DMS79 (cell line): ENCODE measurements at regions not wholly inside any gene's neighbourhood (a gene's known extent, or its start where the extent isn't known, plus 50 kb on each side); places are given as distances from the start of the nearest gene placed in this dataset.
"Not testable (repeated sequence)": the region's sequence is repeated elsewhere in the genome, so short reads cannot be mapped to it uniquely, and the experiment has no call there.

Experiments
- DNase-seq: peaks from one replicate; lab custom pipeline; 2025; lab: John Stamatoyannopoulos, UW

- no peak for DNase-seq
These were observed 186.6 kb upstream of the OTX2 start for GRCh38 chr14:56996721-56997399.

GRCh38 chr14:56995010-56995409 lies 184.7 kb upstream of the OTX2 start:
- no peak for DNase-seq

- no peak for DNase-seq
These were observed 182.1 kb upstream of the OTX2 start for GRCh38 chr14:56992332-56992820.

GRCh38 chr14:56990991-56991627 lies 180.8 kb upstream of the OTX2 start:
- DNase-seq, result not testable (repeated sequence)

- DNase-seq, result peak; percentile 91
These were observed 179.1 kb upstream of the OTX2 start for GRCh38 chr14:56989359-56989758.

GRCh38 chr14:56979936-56980335 lies 169.7 kb upstream of the OTX2 start:
- DNase-seq, result no peak

GRCh38 chr14:56976211-56976610 lies 165.9 kb upstream of the OTX2 start:
- DNase-seq, result no peak

GRCh38 chr14:56975521-56975920 lies 165.2 kb upstream of the OTX2 start:
- DNase-seq, result no peak

- no peak for DNase-seq
These were observed 162.7 kb upstream of the OTX2 start for GRCh38 chr14:56972948-56973347.

GRCh38 chr14:56964895-56965294 lies 154.6 kb upstream of the OTX2 start:
- no peak for DNase-seq

- DNase-seq, result no peak
These were observed 153.1 kb upstream of the OTX2 start for GRCh38 chr14:56963381-56963780.

- no peak for DNase-seq
These were observed 152.3 kb upstream of the OTX2 start for GRCh38 chr14:56962444-56963080.

- no peak for DNase-seq
These were observed 149.6 kb upstream of the OTX2 start for GRCh38 chr14:56959869-56960268.

GRCh38 chr14:56959121-56959520 lies 148.8 kb upstream of the OTX2 start:
- no peak for DNase-seq

- no peak for DNase-seq
These were observed 145.9 kb upstream of the OTX2 start for GRCh38 chr14:56956182-56956581.

GRCh38 chr14:56955745-56956144 lies 145.5 kb upstream of the OTX2 start:
- DNase-seq, result no peak

GRCh38 chr14:56953884-56954283 lies 143.6 kb upstream of the OTX2 start:
- DNase-seq, result no peak

- no peak for DNase-seq
These were observed 142.6 kb upstream of the OTX2 start for GRCh38 chr14:56952766-56953473.

GRCh38 chr14:56949828-56950227 lies 139.5 kb upstream of the OTX2 start:
- no peak for DNase-seq

GRCh38 chr14:56945291-56945690 lies 135.0 kb upstream of the OTX2 start:
- no peak for DNase-seq

GRCh38 chr14:56944397-56944796 lies 134.1 kb upstream of the OTX2 start:
- no peak for DNase-seq

GRCh38 chr14:56933446-56933845 lies 123.2 kb upstream of the OTX2 start:
- DNase-seq, result no peak
